Breast epithelium (tissue), 4 donors: ENCODE measurements at regions not wholly inside any gene's neighbourhood (a gene's known extent, or its start where the extent isn't known, plus 50 kb on each side); places are given as distances from the start of the nearest gene placed in this dataset.
"Not testable (repeated sequence)": the region's sequence is repeated elsewhere in the genome, so short reads cannot be mapped to it uniquely, and the experiment has no call there.

Source experiments
- DNase-seq, 2 donors: peaks; one replicate each; pipeline ENCODE4 v3.0.0-alpha.2; 2019; ENCODE audit warnings: low spot score in 2 of 2
- H3K27ac ChIP-seq, 2 donors: fragments of 200-600 bp; sonication (generic) in 1 of 2; one replicate each; pipeline ENCODE4 v1.5.1; 2016 to 2019; ENCODE audit warnings: mild to moderate bottlenecking in 1 of 2
- H3K27me3 ChIP-seq, 2 donors: fragments of 200-600 bp; sonication (generic) in 1 of 2; one replicate each; pipeline versions ENCODE4 v1.5.1 to v1.6.0; 2017 to 2019; ENCODE audit warnings: control low read depth in 1 of 2, mild to moderate bottlenecking in 1 of 2
- H3K36me3 ChIP-seq: fragments of 200-600 bp; one replicate; pipeline ENCODE4 v1.5.1; 2019
- H3K4me1 ChIP-seq, 2 donors: fragments of 200-600 bp; sonication (generic); one replicate each; pipeline ENCODE4 v1.5.1; 2016 to 2019; ENCODE audit warnings: control low read depth in 1 of 2
- H3K4me3 ChIP-seq, 3 donors: fragments of 200-600 bp; sonication (generic); 1 replicate in 2 of 3; 2 replicates in 1 of 3; pipeline ENCODE4 v1.5.1; 2016 to 2019; ENCODE audit warnings: mild to moderate bottlenecking in 3 of 3, moderate library complexity in 2 of 3
- H3K9me3 ChIP-seq, 2 donors: fragments of 200-600 bp; sonication (generic) in 1 of 2; one replicate each; pipeline ENCODE4 v1.5.1; 2016 to 2019; ENCODE audit warnings: control low read depth in 1 of 2
- POLR2A ChIP-seq: fragments of 450-650 bp; IDR thresholded peaks from one replicate; pipeline ENCODE4 v1.6.1; 2016; ENCODE audit warnings: antibody characterized with exemption, mild to moderate bottlenecking, moderate library complexity
- POLR2AphosphoS5 ChIP-seq, 3 donors: sonication (generic); formaldehyde crosslinking; IDR thresholded peaks; one replicate each; pipeline ENCODE4 v1.6.1; 2017; ENCODE audit warnings: antibody characterized with exemption in 3 of 3
- intact Hi-C: fragments of 100-400 bp; cut with DNase I; formaldehyde crosslinking; loops from one replicate; pipeline ENCODE4 v1.15.1; 2023; ENCODE audit warnings: low total_unique reads
- TF ChIP-seq, protein P1 (sequence below), 3 donors: fragments of 450-650 bp; IDR thresholded peaks; one replicate each; pipeline ENCODE4 v1.5.1; 2016 to 2017; ENCODE audit warnings: antibody characterized with exemption in 3 of 3, mild to moderate bottlenecking in 3 of 3, moderate library complexity in 3 of 3

DNA sequence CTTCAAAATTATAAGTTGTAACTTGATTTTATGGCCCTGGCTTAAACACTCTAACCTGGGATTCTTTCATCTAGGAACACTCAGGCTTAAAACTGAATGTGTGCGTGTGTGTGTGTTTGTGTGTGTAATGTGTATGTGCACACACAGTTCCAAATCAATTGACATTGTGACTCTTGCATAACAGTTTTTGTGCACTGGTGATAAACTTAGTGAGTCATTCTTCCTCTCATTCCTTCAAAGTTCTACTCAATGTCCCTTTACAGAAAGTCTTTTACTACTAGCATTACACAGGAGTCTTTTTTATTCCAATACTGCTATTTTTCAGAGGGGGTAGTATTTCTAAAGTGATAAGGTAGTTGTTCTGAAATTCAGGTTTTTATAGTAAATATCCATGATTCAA is 943.6 kb downstream of the KCNT2 start:
- DNase-seq, result no peak
- Histone ChIP-seq H3K9me3 (no peaks in the 10 kb centered on the region), H3K27me3 (no peaks in the 10 kb centered on the region), H3K27ac (no peak overlapping the region), H3K4me1 (no peaks in the 10 kb centered on the region), H3K36me3 (no peaks in the 10 kb centered on the region), H3K4me3 (no peak overlapping the region)
- intact Hi-C loops, result no loop called here
- no peak for TF ChIP-seq POLR2A

- H3K9me3 ChIP-seq, result no peaks in the 10 kb centered on the region
- no peak overlapping the region for H3K4me3 ChIP-seq
- intact Hi-C loops, result no loop called here
- no peaks in the 10 kb centered on the region for H3K4me1 ChIP-seq
- DNase-seq, result no peak
- H3K27me3 ChIP-seq, result no peaks in the 10 kb centered on the region
- TF ChIP-seq POLR2A (no peak), POLR2AphosphoS5 (IDR thresholded peaks at IDR 0.05) (no peak)
- TF ChIP-seq, protein P1, sequence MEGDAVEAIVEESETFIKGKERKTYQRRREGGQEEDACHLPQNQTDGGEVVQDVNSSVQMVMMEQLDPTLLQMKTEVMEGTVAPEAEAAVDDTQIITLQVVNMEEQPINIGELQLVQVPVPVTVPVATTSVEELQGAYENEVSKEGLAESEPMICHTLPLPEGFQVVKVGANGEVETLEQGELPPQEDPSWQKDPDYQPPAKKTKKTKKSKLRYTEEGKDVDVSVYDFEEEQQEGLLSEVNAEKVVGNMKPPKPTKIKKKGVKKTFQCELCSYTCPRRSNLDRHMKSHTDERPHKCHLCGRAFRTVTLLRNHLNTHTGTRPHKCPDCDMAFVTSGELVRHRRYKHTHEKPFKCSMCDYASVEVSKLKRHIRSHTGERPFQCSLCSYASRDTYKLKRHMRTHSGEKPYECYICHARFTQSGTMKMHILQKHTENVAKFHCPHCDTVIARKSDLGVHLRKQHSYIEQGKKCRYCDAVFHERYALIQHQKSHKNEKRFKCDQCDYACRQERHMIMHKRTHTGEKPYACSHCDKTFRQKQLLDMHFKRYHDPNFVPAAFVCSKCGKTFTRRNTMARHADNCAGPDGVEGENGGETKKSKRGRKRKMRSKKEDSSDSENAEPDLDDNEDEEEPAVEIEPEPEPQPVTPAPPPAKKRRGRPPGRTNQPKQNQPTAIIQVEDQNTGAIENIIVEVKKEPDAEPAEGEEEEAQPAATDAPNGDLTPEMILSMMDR (IDR thresholded peaks at IDR 0.05), result no peak
- H3K36me3 ChIP-seq, result no peaks in the 10 kb centered on the region
- no peak overlapping the region for H3K27ac ChIP-seq
Observed at GRCh38 chr1:195663549-195664280, 944.5 kb downstream of the KCNT2 start.

DNA sequence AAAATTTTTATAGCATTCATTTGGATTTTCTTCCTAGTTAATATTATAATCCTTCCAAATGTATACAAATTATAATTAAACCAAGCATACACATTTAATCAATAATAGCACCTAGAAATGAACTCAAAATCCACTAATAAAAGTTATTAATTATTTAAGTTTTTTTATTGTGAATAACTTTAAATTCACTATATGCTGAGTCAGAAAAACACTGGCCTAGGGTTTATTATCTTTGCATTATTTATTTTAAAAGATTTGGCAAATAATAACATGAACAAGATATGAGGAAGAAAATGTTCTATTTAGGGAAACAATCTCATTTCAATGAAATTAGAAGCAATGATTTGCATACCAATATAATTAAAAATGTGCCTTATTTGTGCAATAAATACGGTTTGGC is 951.5 kb downstream of the KCNT2 start:
- H3K36me3 ChIP-seq, result no peaks in the 10 kb centered on the region
- H3K9me3 ChIP-seq, result peaks cover 0 to 2% of the 10 kb centered on the region in 2 donors
- no peaks in the 10 kb centered on the region for H3K27me3 ChIP-seq
- H3K27ac ChIP-seq, result no peak overlapping the region
- no peaks in the 10 kb centered on the region for H3K4me1 ChIP-seq
- TF ChIP-seq, protein P1 (IDR thresholded peaks at IDR 0.05), result no peak
- no peak for TF ChIP-seq POLR2AphosphoS5 (IDR thresholded peaks at IDR 0.05)
- TF ChIP-seq POLR2A, result no peak
- no peak for DNase-seq
- no peak overlapping the region for H3K4me3 ChIP-seq
- intact Hi-C loops, result no loop called here

DNA sequence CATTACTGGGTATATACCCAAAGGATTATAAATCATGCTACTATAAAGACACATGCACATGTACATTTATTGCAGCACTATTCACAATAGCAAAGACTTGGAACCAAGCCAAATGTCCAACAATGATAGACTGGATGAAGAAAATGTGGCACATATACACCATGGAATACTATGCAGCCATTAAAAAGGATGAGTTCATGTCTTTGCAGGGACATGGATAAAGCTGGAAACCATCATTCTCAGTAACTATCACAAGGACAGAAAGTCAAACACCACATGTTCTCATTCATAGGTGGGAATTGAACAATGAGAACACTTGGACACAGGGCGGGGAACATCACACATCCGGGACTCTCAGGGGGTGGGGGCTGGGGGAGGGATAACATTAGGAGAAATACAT is 959.4 kb downstream of the KCNT2 start:
- H3K36me3 ChIP-seq, H3K27me3 ChIP-seq, intact Hi-C loops, H3K27ac ChIP-seq, DNase-seq, H3K4me3 ChIP-seq, H3K4me1 ChIP-seq: not testable (repeated sequence)
- H3K9me3 ChIP-seq, result peaks cover 0 to 12% of the 10 kb centered on the region in 2 donors

DNA sequence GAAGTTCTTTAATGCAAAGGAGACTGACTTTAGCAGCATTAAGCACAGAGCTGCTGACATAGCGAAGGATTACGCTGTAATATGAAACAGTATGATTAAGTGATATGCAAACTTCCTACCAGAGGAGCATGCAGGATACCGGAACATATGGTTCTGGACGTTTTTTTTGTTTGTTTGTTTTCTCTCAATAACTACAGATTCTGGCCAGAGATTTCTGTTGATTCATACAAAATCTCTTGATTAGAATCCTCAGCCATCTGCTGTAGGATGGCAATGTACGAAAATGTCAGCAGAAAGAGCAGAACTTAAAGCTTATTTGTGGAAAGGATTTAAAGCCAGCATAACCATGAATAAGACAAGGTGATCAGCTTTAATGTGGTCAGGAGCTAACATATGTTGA is 970.7 kb downstream of the KCNT2 start:
- H3K36me3 ChIP-seq, result no peaks in the 10 kb centered on the region
- H3K4me1 ChIP-seq, result no peaks in the 10 kb centered on the region
- H3K27me3 ChIP-seq, result no peaks in the 10 kb centered on the region
- no peaks in the 10 kb centered on the region for H3K9me3 ChIP-seq
- H3K27ac ChIP-seq, result no peak overlapping the region
- intact Hi-C loops, result no loop called here
- TF ChIP-seq POLR2AphosphoS5 (IDR thresholded peaks at IDR 0.05), result no peak
- TF ChIP-seq, protein P1 (IDR thresholded peaks at IDR 0.05), result no peak
- no peak for TF ChIP-seq POLR2A
- no peak overlapping the region for H3K4me3 ChIP-seq
- DNase-seq, result no peak

DNA sequence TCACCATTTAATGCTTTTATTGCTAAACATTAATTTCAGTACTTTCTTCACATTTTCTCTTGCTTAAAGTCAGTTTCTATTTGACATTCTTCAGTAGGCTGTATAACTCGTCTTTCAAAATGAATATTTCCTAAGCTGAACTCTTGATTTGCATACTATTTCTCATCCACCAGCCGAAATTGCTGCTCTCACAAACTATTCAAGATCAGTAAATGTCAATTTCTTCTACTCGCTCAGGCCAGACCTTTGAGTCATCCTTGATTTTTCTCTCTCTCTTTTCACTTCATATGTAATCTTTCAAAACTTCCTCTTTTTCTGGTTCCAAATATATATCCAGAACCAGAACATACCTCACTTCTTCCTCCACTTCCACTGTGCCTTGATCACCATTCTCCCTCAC is 990.0 kb downstream of the KCNT2 start:
- no peaks in the 10 kb centered on the region for H3K36me3 ChIP-seq
- intact Hi-C loops, result no loop called here
- H3K27ac ChIP-seq, result no peak overlapping the region
- H3K4me1 ChIP-seq, result no peaks in the 10 kb centered on the region
- H3K9me3 ChIP-seq, result peaks cover 0 to 21% of the 10 kb centered on the region in 2 donors
- no peak overlapping the region for H3K4me3 ChIP-seq
- DNase-seq, result no peak
- TF ChIP-seq POLR2AphosphoS5 (IDR thresholded peaks at IDR 0.05), result no peak
- no peak for TF ChIP-seq POLR2A
- TF ChIP-seq, protein P1 (IDR thresholded peaks at IDR 0.05), result no peak
- no peaks in the 10 kb centered on the region for H3K27me3 ChIP-seq
